HG02938 (cell line): ENCODE measurements at regions not wholly inside any gene's neighbourhood (a gene's known extent, or its start where the extent isn't known, plus 50 kb on each side); places are given as distances from the start of the nearest gene placed in this dataset.

Experiments used
- ATAC-seq: cut with Tn5 transposase; IDR thresholded peaks from one replicate; pipeline ENCODE4 v1.9.1; 2021; ENCODE audit warnings: mild to moderate bottlenecking, moderate library complexity; ENCODE audit not compliant: unreplicated experiment

- no peak for ATAC-seq
Observed at GRCh38 chr7:47148536-47149207, 433.2 kb downstream of the TNS3 start.

- ATAC-seq, result no peak
Observed at GRCh38 chr7:47147213-47147631, 434.7 kb downstream of the TNS3 start.

- no peak for ATAC-seq
Observed at GRCh38 chr7:47145982-47146381, 435.9 kb downstream of the TNS3 start.

- ATAC-seq, result no peak
Observed at GRCh38 chr7:47145186-47145725, 436.7 kb downstream of the TNS3 start.

GRCh38 chr7:47143339-47143738, 438.6 kb downstream of the TNS3 start:
- no peak for ATAC-seq

GRCh38 chr7:47142867-47143175, 439.1 kb downstream of the TNS3 start:
- ATAC-seq, result no peak

- no peak for ATAC-seq
Observed at GRCh38 chr7:47142169-47142866, 439.6 kb downstream of the TNS3 start.

- no peak for ATAC-seq
Observed at GRCh38 chr7:47132471-47132870, 449.4 kb downstream of the TNS3 start.

- ATAC-seq, result no peak
Observed at GRCh38 chr7:47128700-47129099, 453.2 kb downstream of the TNS3 start.

- ATAC-seq, result no peak
Observed at GRCh38 chr7:47125529-47125928, 456.4 kb downstream of the TNS3 start.

GRCh38 chr7:47119261-47119865, 462.5 kb downstream of the TNS3 start:
- ATAC-seq, result no peak

- ATAC-seq, result no peak
Observed at GRCh38 chr7:47104206-47104549, 477.7 kb downstream of the TNS3 start.

- no peak for ATAC-seq
Observed at GRCh38 chr7:47103498-47104205, 478.3 kb downstream of the TNS3 start.

- ATAC-seq, result no peak
Observed at GRCh38 chr7:47102331-47102841, 479.5 kb downstream of the TNS3 start.

- no peak for ATAC-seq
Observed at GRCh38 chr7:47100817-47101435, 481.0 kb downstream of the TNS3 start.

GRCh38 chr7:47100148-47100816, 481.6 kb downstream of the TNS3 start:
- ATAC-seq, result no peak

GRCh38 chr7:47097431-47097830, 484.5 kb downstream of the TNS3 start:
- ATAC-seq, result no peak

GRCh38 chr7:47095946-47096345, 486.0 kb downstream of the TNS3 start:
- ATAC-seq, result no peak

GRCh38 chr7:47094462-47094861, 487.4 kb downstream of the TNS3 start:
- ATAC-seq, result no peak
